Peyer's patch (tissue), 4 donors: ENCODE measurements at regions not wholly inside any gene's neighbourhood (a gene's known extent, or its start where the extent isn't known, plus 50 kb on each side); places are given as distances from the start of the nearest gene placed in this dataset.

Experiments used
- POLR2A ChIP-seq, 2 donors: fragments of 450-650 bp; IDR thresholded peaks; one replicate each; pipeline ENCODE4 v1.5.1; 2017; ENCODE audit warnings: antibody characterized with exemption in 2 of 2, mild to moderate bottlenecking in 2 of 2, moderate library complexity in 2 of 2
- TF ChIP-seq, protein P1 (sequence below), 6 experiments: fragments of 450-650 bp in 4 of 6; fragments of 200-600 bp in 2 of 6; sonication (generic) in 1 of 6; IDR thresholded peaks; one replicate each; pipeline ENCODE4 v1.5.1; 2017 to 2019; ENCODE audit warnings: antibody characterized with exemption in 6 of 6, mild to moderate bottlenecking in 3 of 6, moderate library complexity in 1 of 6

DNA sequence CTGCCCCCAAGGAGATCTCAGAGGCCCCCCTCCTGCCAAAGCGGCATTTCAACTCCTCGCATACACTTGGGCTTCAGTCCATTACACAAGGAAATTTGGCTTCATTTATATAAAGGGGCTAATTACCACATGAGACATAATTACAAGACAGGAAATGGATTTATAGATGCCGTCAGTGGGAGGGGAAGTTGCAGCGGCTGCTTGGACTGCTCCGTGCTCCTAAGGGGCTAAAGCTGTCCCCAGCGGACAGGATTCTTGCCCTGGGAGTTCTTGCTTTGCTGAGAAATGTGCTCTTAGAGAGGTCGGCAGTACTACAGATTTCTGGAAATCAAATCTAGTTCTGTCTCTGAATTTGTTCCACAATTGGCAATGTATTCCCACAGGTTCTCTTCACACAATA, 57.2 kb upstream of the NLK start:
- TF ChIP-seq, protein P1, sequence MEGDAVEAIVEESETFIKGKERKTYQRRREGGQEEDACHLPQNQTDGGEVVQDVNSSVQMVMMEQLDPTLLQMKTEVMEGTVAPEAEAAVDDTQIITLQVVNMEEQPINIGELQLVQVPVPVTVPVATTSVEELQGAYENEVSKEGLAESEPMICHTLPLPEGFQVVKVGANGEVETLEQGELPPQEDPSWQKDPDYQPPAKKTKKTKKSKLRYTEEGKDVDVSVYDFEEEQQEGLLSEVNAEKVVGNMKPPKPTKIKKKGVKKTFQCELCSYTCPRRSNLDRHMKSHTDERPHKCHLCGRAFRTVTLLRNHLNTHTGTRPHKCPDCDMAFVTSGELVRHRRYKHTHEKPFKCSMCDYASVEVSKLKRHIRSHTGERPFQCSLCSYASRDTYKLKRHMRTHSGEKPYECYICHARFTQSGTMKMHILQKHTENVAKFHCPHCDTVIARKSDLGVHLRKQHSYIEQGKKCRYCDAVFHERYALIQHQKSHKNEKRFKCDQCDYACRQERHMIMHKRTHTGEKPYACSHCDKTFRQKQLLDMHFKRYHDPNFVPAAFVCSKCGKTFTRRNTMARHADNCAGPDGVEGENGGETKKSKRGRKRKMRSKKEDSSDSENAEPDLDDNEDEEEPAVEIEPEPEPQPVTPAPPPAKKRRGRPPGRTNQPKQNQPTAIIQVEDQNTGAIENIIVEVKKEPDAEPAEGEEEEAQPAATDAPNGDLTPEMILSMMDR (IDR thresholded peaks at IDR 0.05), result no peak
- TF ChIP-seq POLR2A (IDR thresholded peaks at IDR 0.05), result no peak
